ENCODE measurements at regions not wholly inside any gene's neighbourhood (a gene's known extent, or its start where the extent isn't known, plus 50 kb on each side); places are given as distances from the start of the nearest gene placed in this dataset.

- Histone ChIP-seq H3K27me3 (ENCODE audit: low read depth, low read length) (no peaks in the 10 kb centered on the region), H3K4me3 (ENCODE audit: low read depth in 1 of 2, low read length in 2 of 2) (no peak overlapping the region)
These were observed 291.0 kb downstream of the PLOD2 start for GRCh38 chr3:145869958-145870357.

DNA sequence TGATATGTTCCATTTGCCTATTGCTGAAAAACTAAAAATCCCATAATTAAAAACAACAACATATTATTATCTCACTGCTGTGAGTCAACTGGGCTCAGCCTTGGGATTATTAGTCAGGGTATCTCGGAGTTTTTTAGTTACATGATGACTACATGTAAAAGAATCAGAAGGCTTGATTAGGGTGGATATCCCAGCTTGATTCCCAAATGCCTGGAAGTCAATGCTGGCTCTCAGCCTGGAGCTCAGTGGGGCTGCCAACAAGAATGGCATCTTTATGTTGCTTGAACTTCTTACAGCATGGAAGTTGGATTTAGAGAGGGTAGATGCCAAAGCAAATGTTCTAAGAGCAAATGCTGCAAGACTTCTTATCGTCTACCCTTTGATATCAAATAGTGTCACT lies 278.5 kb downstream of the PLOD2 start:
- no peak overlapping the region for H3K4me3 ChIP-seq (ENCODE audit: low read depth in 1 of 2, low read length in 2 of 2)
- H3K4me1 ChIP-seq (ENCODE audit: control insufficient read depth in 1 of 2, insufficient read depth in 2 of 2, low read length in 2 of 2): no peaks in the 10 kb centered on the region
- no peak overlapping the region for H3K27ac ChIP-seq (ENCODE audit: low read length)
- no peaks in the 10 kb centered on the region for H3K27me3 ChIP-seq (ENCODE audit: low read depth, low read length)
- no peaks in the 10 kb centered on the region for H3K36me3 ChIP-seq (ENCODE audit: control insufficient read depth in 1 of 2, insufficient read depth in 2 of 2, low read length in 2 of 2)
- no peaks in the 10 kb centered on the region for H3K9me3 ChIP-seq (ENCODE audit: control insufficient read depth in 1 of 2, low read length in 2 of 2)

More at GRCh38 chr3:145869958-145870357, 291.0 kb downstream of the PLOD2 start:
- no peaks in the 10 kb centered on the region for H3K9me3 ChIP-seq (ENCODE audit: control insufficient read depth in 1 of 2, low read length in 2 of 2)
- H3K4me1 ChIP-seq (ENCODE audit: control insufficient read depth in 1 of 2, insufficient read depth in 2 of 2, low read length in 2 of 2): no peaks in the 10 kb centered on the region
- H3K36me3 ChIP-seq (ENCODE audit: control insufficient read depth in 1 of 2, insufficient read depth in 2 of 2, low read length in 2 of 2): no peaks in the 10 kb centered on the region
- H3K27ac ChIP-seq (ENCODE audit: low read length): no peak overlapping the region

- no peak overlapping the region for H3K4me3 ChIP-seq (ENCODE audit: low read depth in 1 of 2, low read length in 2 of 2)
- H3K36me3 ChIP-seq (ENCODE audit: control insufficient read depth in 1 of 2, insufficient read depth in 2 of 2, low read length in 2 of 2): no peaks in the 10 kb centered on the region
- no peaks in the 10 kb centered on the region for H3K9me3 ChIP-seq (ENCODE audit: control insufficient read depth in 1 of 2, low read length in 2 of 2)
- H3K27ac ChIP-seq (ENCODE audit: low read length): no peak overlapping the region
- H3K4me1 ChIP-seq (ENCODE audit: control insufficient read depth in 1 of 2, insufficient read depth in 2 of 2, low read length in 2 of 2): no peaks in the 10 kb centered on the region
- H3K27me3 ChIP-seq (ENCODE audit: low read depth, low read length): no peaks in the 10 kb centered on the region
These were observed 271.3 kb downstream of the PLOD2 start for GRCh38 chr3:145889730-145890129.

DNA sequence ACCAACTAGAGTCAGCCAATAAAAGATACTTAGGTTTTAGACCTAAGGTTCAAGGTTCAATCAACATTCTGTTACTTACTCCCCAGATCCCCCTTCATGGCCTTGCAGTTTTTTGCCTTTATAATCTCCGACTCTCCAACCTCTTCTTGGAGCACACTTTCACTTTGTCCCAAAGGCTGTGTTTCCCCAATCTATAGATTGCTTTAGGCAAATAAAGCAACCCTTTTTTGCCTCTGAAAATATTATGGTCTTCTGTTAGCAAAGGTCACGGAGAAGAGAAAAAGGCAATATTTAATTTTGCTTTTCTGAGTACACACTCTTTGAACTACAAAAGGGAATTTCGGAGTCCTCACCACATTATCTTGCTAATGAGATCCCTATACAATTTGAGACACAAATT lies 268.1 kb downstream of the PLOD2 start:
- H3K27ac ChIP-seq (ENCODE audit: low read length): no peak overlapping the region
- H3K4me3 ChIP-seq (ENCODE audit: low read depth in 1 of 2, low read length in 2 of 2): no peak overlapping the region
- no peaks in the 10 kb centered on the region for H3K27me3 ChIP-seq (ENCODE audit: low read depth, low read length)
- no peaks in the 10 kb centered on the region for H3K4me1 ChIP-seq (ENCODE audit: control insufficient read depth in 1 of 2, insufficient read depth in 2 of 2, low read length in 2 of 2)
- H3K9me3 ChIP-seq (ENCODE audit: control insufficient read depth in 1 of 2, low read length in 2 of 2): no peaks in the 10 kb centered on the region
- H3K36me3 ChIP-seq (ENCODE audit: control insufficient read depth in 1 of 2, insufficient read depth in 2 of 2, low read length in 2 of 2): no peaks in the 10 kb centered on the region

DNA sequence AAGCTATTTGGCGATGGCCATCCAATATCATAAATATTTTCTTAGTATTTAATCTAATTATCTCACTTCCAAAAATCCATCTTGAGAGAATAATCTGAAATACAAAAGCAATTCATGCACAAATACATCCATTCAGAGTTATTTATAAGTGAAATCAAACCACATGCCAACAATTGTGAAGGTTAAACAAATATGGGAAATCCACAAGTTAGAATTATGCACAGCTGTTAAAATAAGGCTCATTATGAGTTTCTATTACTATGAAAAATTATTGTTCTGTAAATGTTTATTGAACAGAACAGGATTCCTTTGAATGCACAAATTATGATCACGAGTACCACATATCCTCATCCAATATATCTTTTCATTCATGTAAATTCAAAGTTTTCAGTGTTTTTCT lies 267.7 kb downstream of the PLOD2 start:
- Histone ChIP-seq H3K27ac (ENCODE audit: low read length) (no peak overlapping the region), H3K27me3 (ENCODE audit: low read depth, low read length) (no peaks in the 10 kb centered on the region), H3K9me3 (ENCODE audit: control insufficient read depth in 1 of 2, low read length in 2 of 2) (no peaks in the 10 kb centered on the region), H3K4me1 (ENCODE audit: control insufficient read depth in 1 of 2, insufficient read depth in 2 of 2, low read length in 2 of 2) (no peaks in the 10 kb centered on the region), H3K4me3 (ENCODE audit: low read depth in 1 of 2, low read length in 2 of 2) (no peak overlapping the region), H3K36me3 (ENCODE audit: control insufficient read depth in 1 of 2, insufficient read depth in 2 of 2, low read length in 2 of 2) (no peaks in the 10 kb centered on the region)

DNA sequence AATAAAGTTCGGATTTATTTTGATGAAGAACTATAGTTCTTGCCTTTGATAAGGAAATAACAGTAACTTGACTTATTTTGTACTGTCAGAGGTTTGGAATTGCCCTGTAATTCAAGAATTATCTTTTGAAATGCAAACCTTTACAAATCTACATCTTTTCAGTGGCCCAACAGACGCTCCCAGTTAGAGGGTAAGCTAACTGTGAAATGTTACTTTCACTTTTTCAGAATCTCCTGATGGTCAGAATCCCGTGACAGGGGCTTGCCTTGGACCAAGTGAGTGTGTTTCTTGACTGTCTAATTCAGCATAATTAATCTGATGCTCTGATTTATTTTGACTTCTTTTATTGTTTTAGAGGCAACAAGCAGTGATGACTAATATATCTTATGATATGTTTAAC lies 262.5 kb downstream of the PLOD2 start:
- Histone ChIP-seq H3K36me3 (ENCODE audit: control insufficient read depth in 1 of 2, insufficient read depth in 2 of 2, low read length in 2 of 2) (no peaks in the 10 kb centered on the region), H3K4me1 (ENCODE audit: control insufficient read depth in 1 of 2, insufficient read depth in 2 of 2, low read length in 2 of 2) (no peaks in the 10 kb centered on the region), H3K9me3 (ENCODE audit: control insufficient read depth in 1 of 2, low read length in 2 of 2) (no peaks in the 10 kb centered on the region), H3K27me3 (ENCODE audit: low read depth, low read length) (no peaks in the 10 kb centered on the region), H3K27ac (ENCODE audit: low read length) (no peak overlapping the region), H3K4me3 (ENCODE audit: low read depth in 1 of 2, low read length in 2 of 2) (no peak overlapping the region)

DNA sequence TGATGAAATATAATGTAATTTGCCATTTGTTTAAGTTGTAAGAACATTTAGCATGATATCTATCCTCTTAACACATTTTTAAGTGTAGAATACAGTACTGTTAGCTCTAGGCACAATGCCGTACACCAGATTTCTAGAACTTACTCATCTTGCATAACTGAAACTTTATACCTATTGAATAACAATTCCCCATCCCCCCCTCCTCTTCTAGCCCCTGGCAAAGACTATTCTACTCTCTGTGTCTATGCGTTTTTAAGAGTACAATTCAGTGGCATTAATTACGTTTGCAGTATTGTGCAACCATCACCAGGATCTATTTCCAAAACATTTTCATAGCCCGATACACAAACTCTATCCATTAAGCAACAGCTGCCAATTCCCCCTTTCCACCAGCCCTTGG lies 261.7 kb downstream of the PLOD2 start:
- H3K9me3 ChIP-seq (ENCODE audit: control insufficient read depth in 1 of 2, low read length in 2 of 2): no peaks in the 10 kb centered on the region
- H3K27ac ChIP-seq (ENCODE audit: low read length): no peak overlapping the region
- H3K4me1 ChIP-seq (ENCODE audit: control insufficient read depth in 1 of 2, insufficient read depth in 2 of 2, low read length in 2 of 2): no peaks in the 10 kb centered on the region
- H3K27me3 ChIP-seq (ENCODE audit: low read depth, low read length): no peaks in the 10 kb centered on the region
- H3K4me3 ChIP-seq (ENCODE audit: low read depth in 1 of 2, low read length in 2 of 2): no peak overlapping the region
- H3K36me3 ChIP-seq (ENCODE audit: control insufficient read depth in 1 of 2, insufficient read depth in 2 of 2, low read length in 2 of 2): no peaks in the 10 kb centered on the region

GRCh38 chr3:145900056-145900829 lies 260.7 kb downstream of the PLOD2 start:
- Histone ChIP-seq H3K4me3 (ENCODE audit: low read depth in 1 of 2, low read length in 2 of 2) (no peak overlapping the region), H3K9me3 (ENCODE audit: control insufficient read depth in 1 of 2, low read length in 2 of 2) (no peaks in the 10 kb centered on the region), H3K27me3 (ENCODE audit: low read depth, low read length) (no peaks in the 10 kb centered on the region), H3K4me1 (ENCODE audit: control insufficient read depth in 1 of 2, insufficient read depth in 2 of 2, low read length in 2 of 2) (no peaks in the 10 kb centered on the region), H3K27ac (ENCODE audit: low read length) (no peak overlapping the region), H3K36me3 (ENCODE audit: control insufficient read depth in 1 of 2, insufficient read depth in 2 of 2, low read length in 2 of 2) (no peaks in the 10 kb centered on the region)

GRCh38 chr3:145902166-145902565 lies 258.8 kb downstream of the PLOD2 start:
- Histone ChIP-seq H3K4me1 (ENCODE audit: control insufficient read depth in 1 of 2, insufficient read depth in 2 of 2, low read length in 2 of 2) (no peaks in the 10 kb centered on the region), H3K36me3 (ENCODE audit: control insufficient read depth in 1 of 2, insufficient read depth in 2 of 2, low read length in 2 of 2) (no peaks in the 10 kb centered on the region), H3K4me3 (ENCODE audit: low read depth in 1 of 2, low read length in 2 of 2) (no peak overlapping the region), H3K9me3 (ENCODE audit: control insufficient read depth in 1 of 2, low read length in 2 of 2) (no peaks in the 10 kb centered on the region), H3K27ac (ENCODE audit: low read length) (no peak overlapping the region), H3K27me3 (ENCODE audit: low read depth, low read length) (no peaks in the 10 kb centered on the region)

- H3K27ac ChIP-seq (ENCODE audit: low read length): no peak overlapping the region
- H3K36me3 ChIP-seq (ENCODE audit: control insufficient read depth in 1 of 2, insufficient read depth in 2 of 2, low read length in 2 of 2): no peaks in the 10 kb centered on the region
- H3K4me3 ChIP-seq (ENCODE audit: low read depth in 1 of 2, low read length in 2 of 2): no peak overlapping the region
- H3K4me1 ChIP-seq (ENCODE audit: control insufficient read depth in 1 of 2, insufficient read depth in 2 of 2, low read length in 2 of 2): no peaks in the 10 kb centered on the region
- no peaks in the 10 kb centered on the region for H3K27me3 ChIP-seq (ENCODE audit: low read depth, low read length)
- no peaks in the 10 kb centered on the region for H3K9me3 ChIP-seq (ENCODE audit: control insufficient read depth in 1 of 2, low read length in 2 of 2)
These were observed 257.4 kb downstream of the PLOD2 start for GRCh38 chr3:145903472-145904013.

DNA sequence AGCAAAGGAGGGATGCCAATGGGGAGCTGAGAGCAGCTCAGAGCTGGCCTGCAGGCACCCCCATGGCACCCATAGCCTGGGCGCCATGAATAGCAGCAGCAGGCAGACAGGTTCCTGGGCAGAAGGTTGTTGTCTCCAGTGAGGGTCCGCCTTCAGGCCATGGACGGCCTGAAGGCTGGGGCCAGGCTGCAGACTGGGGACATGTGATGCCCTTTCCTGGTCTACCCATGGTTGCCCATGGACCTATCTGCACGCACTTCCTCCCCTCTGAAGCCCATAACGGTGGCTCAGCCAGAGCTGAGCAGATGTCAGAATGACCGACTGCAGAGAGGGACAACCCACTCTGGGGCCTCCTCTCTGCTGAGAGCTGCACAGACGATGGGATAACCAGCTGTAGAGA lies 256.8 kb downstream of the PLOD2 start:
- Histone ChIP-seq H3K27me3 (ENCODE audit: low read depth, low read length) (no peaks in the 10 kb centered on the region), H3K4me3 (ENCODE audit: low read depth in 1 of 2, low read length in 2 of 2) (no peak overlapping the region), H3K9me3 (ENCODE audit: control insufficient read depth in 1 of 2, low read length in 2 of 2) (no peaks in the 10 kb centered on the region), H3K27ac (ENCODE audit: low read length) (no peak overlapping the region), H3K36me3 (ENCODE audit: control insufficient read depth in 1 of 2, insufficient read depth in 2 of 2, low read length in 2 of 2) (no peaks in the 10 kb centered on the region), H3K4me1 (ENCODE audit: control insufficient read depth in 1 of 2, insufficient read depth in 2 of 2, low read length in 2 of 2) (no peaks in the 10 kb centered on the region)

DNA sequence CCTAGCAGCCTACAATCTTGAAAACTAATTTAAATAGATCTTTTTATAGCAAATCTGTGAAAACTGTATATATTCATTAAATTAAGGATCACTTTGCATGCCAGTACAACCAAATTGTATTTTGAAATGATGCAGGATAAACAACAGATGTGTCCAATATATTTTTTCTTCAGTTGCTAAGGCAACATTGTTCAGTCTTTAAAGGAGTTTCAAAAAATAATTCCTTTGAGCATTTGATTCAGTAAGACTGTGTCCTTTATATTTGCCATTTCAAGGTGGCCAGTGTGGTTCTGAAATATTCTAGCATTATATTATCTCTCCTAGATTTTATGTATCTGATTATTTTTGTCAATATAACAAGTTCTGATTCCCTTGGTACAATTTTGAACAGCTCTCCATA lies 254.7 kb downstream of the PLOD2 start:
- H3K4me1 ChIP-seq (ENCODE audit: control insufficient read depth in 1 of 2, insufficient read depth in 2 of 2, low read length in 2 of 2): no peaks in the 10 kb centered on the region
- H3K27me3 ChIP-seq (ENCODE audit: low read depth, low read length): no peaks in the 10 kb centered on the region
- no peak overlapping the region for H3K4me3 ChIP-seq (ENCODE audit: low read depth in 1 of 2, low read length in 2 of 2)
- no peaks in the 10 kb centered on the region for H3K36me3 ChIP-seq (ENCODE audit: control insufficient read depth in 1 of 2, insufficient read depth in 2 of 2, low read length in 2 of 2)
- H3K9me3 ChIP-seq (ENCODE audit: control insufficient read depth in 1 of 2, low read length in 2 of 2): no peaks in the 10 kb centered on the region
- no peak overlapping the region for H3K27ac ChIP-seq (ENCODE audit: low read length)

Data from muscle layer of duodenum (tissue), 2 donors.